ENCODE measurements at regions not wholly inside any gene's neighbourhood (a gene's known extent, or its start where the extent isn't known, plus 50 kb on each side); places are given as distances from the start of the nearest gene placed in this dataset.

- DNase-seq (ENCODE audit: low spot score) = no peak
- TF ChIP-seq CTCF (IDR thresholded peaks at IDR 0.05; ENCODE audit: extremely low read depth, missing control alignments) = no peak
These were observed 56.4 kb downstream of the CRYGS start for GRCh38 chr3:186487819-186488218.

- DNase-seq (ENCODE audit: low spot score) = no peak
- no peak for TF ChIP-seq CTCF (IDR thresholded peaks at IDR 0.05; ENCODE audit: extremely low read depth, missing control alignments)
These were observed 57.1 kb downstream of the CRYGS start for GRCh38 chr3:186487037-186487436.

- DNase-seq (ENCODE audit: low spot score) = no peak
- TF ChIP-seq CTCF (IDR thresholded peaks at IDR 0.05; ENCODE audit: extremely low read depth, missing control alignments) = no peak
These were observed 60.4 kb downstream of the CRYGS start for GRCh38 chr3:186483611-186484340.

DNA sequence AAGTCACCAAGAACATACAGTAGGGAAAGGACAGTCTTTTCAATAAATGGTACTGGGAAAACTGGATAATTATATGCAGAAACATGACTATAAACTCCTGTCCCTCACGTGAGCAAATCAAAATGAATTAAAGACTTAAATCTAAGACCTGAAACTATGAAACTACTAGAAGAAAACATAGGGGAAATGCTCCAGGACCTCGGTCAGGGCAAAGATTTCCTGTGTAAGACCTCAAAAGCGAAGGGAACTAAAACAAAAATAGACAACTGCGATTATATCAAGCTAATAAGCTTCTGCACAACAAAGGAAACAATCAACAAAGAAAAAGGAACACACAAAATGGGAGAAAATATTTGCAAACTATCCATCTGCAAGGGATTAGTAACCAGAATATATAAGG is 62.7 kb downstream of the CRYGS start:
- TF ChIP-seq CTCF (IDR thresholded peaks at IDR 0.05; ENCODE audit: extremely low read depth, missing control alignments) = no peak
- no peak for DNase-seq (ENCODE audit: low spot score)

DNA sequence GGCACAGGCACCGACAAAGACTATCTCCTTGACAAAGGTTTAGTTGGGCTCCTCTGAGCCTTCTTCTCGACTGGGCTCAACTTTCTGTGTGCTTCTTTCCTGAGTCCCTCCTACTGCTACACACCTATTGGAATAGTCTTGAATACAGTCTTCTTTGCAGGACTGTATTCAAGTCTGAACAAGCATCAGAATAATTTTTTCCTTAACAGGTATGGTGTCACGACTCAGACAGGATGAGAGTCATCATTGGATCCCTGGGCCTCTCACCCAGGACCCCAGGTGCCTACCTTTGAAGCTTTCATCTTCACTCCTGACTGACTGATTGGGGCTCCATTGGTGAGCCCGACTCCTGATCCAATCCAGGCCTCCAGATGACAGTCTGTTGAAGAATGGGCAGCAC is 66.3 kb downstream of the CRYGS start:
- no peak for TF ChIP-seq CTCF (IDR thresholded peaks at IDR 0.05; ENCODE audit: extremely low read depth, missing control alignments)
- no peak for DNase-seq (ENCODE audit: low spot score)

DNA sequence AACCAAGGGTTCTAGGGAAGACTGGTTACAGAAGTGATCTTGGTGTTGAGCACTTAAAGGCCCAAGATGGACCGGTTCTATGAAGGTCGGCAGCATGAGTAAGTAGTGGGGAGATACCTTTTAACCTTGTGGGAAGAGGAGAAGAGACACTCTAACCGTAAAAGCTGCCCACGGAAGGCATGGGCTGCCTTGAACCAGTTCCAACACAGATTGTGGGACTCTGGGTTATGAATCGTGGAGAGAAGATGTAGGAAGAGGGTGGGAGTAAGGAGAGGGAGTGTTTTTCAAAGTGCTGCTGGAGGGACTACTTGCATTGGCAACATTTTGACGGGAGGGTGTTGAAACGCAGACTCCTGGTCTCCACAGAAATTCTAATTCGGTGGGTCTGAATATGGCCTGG is 67.1 kb downstream of the CRYGS start:
- DNase-seq (ENCODE audit: low spot score) = no peak
- TF ChIP-seq CTCF (IDR thresholded peaks at IDR 0.05; ENCODE audit: extremely low read depth, missing control alignments) = no peak

- no peak for DNase-seq (ENCODE audit: low spot score)
- no peak for TF ChIP-seq CTCF (IDR thresholded peaks at IDR 0.05; ENCODE audit: extremely low read depth, missing control alignments)
These were observed 67.6 kb downstream of the CRYGS start for GRCh38 chr3:186476541-186476940.

Data from GM20000 (cell line).